OCI-LY7 (cell line): ENCODE measurements at regions not wholly inside any gene's neighbourhood (a gene's known extent, or its start where the extent isn't known, plus 50 kb on each side); places are given as distances from the start of the nearest gene placed in this dataset.

Experiments used
- EZH2phosphoT487 ChIP-seq: fragments of 200-600 bp; sonication (generic); IDR thresholded peaks from 2 replicates; pipeline ENCODE4 v1.6.1; 2018; ENCODE audit warnings: low read depth, borderline replicate concordance, mild to moderate bottlenecking, mixed run types, antibody characterized with exemption, low read length, moderate library complexity, mixed read lengths
- TF ChIP-seq, protein P1 (sequence below): fragments of 200-600 bp; sonication (generic); conservative IDR thresholded peaks from 2 replicates; pipeline ENCODE4 v1.5.1; 2014; ENCODE audit warnings: mild to moderate bottlenecking, antibody characterized with exemption, low read length, moderate library complexity, mixed read lengths

DNA sequence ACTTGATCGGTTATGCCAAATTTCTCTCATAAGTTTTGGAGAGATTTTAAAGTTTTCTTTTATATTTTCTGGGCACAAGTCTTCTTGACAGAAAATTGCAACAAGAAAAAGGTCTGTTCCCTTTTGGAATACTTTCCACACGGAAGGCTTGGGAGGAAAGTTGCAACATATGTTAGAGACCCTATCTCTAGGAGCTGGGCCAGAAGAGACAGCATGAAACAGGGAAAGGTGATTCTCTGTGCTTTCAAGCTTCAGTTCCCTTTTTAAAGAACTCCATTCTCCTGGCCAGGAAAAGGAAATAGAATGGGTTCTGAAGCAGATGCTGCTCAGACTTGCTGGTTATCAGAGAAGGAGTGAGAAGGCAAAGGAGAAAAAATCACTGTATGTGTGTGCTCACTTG lies 368.3 kb downstream of the SPATA31D1 start:
- TF ChIP-seq, protein P1, sequence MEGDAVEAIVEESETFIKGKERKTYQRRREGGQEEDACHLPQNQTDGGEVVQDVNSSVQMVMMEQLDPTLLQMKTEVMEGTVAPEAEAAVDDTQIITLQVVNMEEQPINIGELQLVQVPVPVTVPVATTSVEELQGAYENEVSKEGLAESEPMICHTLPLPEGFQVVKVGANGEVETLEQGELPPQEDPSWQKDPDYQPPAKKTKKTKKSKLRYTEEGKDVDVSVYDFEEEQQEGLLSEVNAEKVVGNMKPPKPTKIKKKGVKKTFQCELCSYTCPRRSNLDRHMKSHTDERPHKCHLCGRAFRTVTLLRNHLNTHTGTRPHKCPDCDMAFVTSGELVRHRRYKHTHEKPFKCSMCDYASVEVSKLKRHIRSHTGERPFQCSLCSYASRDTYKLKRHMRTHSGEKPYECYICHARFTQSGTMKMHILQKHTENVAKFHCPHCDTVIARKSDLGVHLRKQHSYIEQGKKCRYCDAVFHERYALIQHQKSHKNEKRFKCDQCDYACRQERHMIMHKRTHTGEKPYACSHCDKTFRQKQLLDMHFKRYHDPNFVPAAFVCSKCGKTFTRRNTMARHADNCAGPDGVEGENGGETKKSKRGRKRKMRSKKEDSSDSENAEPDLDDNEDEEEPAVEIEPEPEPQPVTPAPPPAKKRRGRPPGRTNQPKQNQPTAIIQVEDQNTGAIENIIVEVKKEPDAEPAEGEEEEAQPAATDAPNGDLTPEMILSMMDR: no peak
- TF ChIP-seq EZH2phosphoT487: no peak
